ENCODE measurements at regions not wholly inside any gene's neighbourhood (a gene's known extent, or its start where the extent isn't known, plus 50 kb on each side); places are given as distances from the start of the nearest gene placed in this dataset.

DNA sequence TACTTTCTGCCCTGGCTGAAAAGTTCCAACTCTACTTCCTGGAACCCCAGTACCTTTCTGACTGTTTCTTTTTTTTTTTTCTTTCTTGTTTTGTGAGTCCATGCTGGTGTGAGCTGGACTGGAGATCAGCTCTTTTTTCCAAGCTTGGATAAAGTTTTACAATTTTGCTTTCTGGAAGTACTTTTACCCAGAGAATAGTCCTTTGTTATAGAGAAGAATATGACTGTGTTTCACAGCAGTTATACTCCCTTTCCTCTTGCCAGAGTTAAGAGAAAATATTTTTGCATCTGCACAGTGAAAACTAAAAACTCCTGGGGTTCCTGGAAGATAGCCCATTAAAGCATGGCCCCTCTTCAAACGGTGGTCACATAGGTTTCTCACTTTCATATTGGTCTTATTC lies 1100.6 kb downstream of the OTOL1 start:
- POLR2A ChIA-PET: no interaction called here
- no peaks in the 10 kb centered on the region for H4K20me1 ChIP-seq (ENCODE audit: control insufficient read depth, insufficient read depth)
- BruUV-seq (replicated peaks): no TSS peak

More for the DNA sequence above, 1100.6 kb downstream of the OTOL1 start:
- FAIRE-seq: no peak
- in situ Hi-C loops (cut with MboI): no loop called here
- Histone ChIP-seq H3K27ac (ENCODE audit: control insufficient read depth, insufficient read depth) (no peak overlapping the region), H3K79me2 (ENCODE audit: control insufficient read depth, insufficient read depth, low read length) (no peaks in the 10 kb centered on the region), H3K9me3 (replicated peaks; ENCODE audit: control insufficient read depth, insufficient read depth, low read length) (no peaks in the 10 kb centered on the region), H3K4me2 (ENCODE audit: control insufficient read depth, insufficient read depth) (no peak overlapping the region), H3K4me1 (ENCODE audit: control insufficient read depth, insufficient read depth, low read length) (no peaks in the 10 kb centered on the region), H2AFZ (ENCODE audit: control insufficient read depth, low read depth, low read length) (no peak overlapping the region), H3K4me3 (no peak overlapping the region), H3K27me3 (replicated peaks in 1 of 2; ENCODE audit: control insufficient read depth in 2 of 2, insufficient read depth in 2 of 2, low read length in 1 of 2) (no peaks in the 10 kb centered on the region), H3K9ac (ENCODE audit: control insufficient read depth, insufficient read depth, low read length) (no peak overlapping the region), H3K36me3 (ENCODE audit: control insufficient read depth in 2 of 2, insufficient read depth in 2 of 2, low read length in 1 of 2) (no peaks in the 10 kb centered on the region)
- DNase-seq (ENCODE audit: low read depth, low spot score): no peak
- intact Hi-C loops (cut with micrococcal nuclease; ENCODE audit: unreplicated experiment): no loop called here
- ChIA-PET CTCF (no interaction called here), SMC1A (ENCODE audit: uncharacterized antibody, unreplicated experiment) (no interaction called here), RAD21 (ENCODE audit: unreplicated experiment) (no interaction called here)
- TF ChIP-seq BMI1 (IDR thresholded peaks at IDR 0.05; ENCODE audit: borderline replicate concordance) (no peak), CEBPB (IDR thresholded peaks at IDR 0.05; ENCODE audit: borderline replicate concordance in 1 of 2, low read depth in 2 of 2, low read length in 2 of 2) (no peak), PML (IDR thresholded peaks at IDR 0.05; ENCODE audit: low read length) (no peak), RCOR1 (conservative IDR thresholded peaks at IDR 0.05; ENCODE audit: low read depth, low read length) (no peak), CBX3 (IDR thresholded peaks at IDR 0.05; ENCODE audit: borderline replicate concordance, low read depth) (no peak), HCFC1 (IDR thresholded peaks at IDR 0.05; ENCODE audit: low read length) (no peak), NFXL1 (IDR thresholded peaks at IDR 0.05; ENCODE audit: borderline replicate concordance) (no peak), MXI1 (IDR thresholded peaks at IDR 0.05; ENCODE audit: low read depth, low read length) (no peak)
- TF ChIP-seq, protein P1, sequence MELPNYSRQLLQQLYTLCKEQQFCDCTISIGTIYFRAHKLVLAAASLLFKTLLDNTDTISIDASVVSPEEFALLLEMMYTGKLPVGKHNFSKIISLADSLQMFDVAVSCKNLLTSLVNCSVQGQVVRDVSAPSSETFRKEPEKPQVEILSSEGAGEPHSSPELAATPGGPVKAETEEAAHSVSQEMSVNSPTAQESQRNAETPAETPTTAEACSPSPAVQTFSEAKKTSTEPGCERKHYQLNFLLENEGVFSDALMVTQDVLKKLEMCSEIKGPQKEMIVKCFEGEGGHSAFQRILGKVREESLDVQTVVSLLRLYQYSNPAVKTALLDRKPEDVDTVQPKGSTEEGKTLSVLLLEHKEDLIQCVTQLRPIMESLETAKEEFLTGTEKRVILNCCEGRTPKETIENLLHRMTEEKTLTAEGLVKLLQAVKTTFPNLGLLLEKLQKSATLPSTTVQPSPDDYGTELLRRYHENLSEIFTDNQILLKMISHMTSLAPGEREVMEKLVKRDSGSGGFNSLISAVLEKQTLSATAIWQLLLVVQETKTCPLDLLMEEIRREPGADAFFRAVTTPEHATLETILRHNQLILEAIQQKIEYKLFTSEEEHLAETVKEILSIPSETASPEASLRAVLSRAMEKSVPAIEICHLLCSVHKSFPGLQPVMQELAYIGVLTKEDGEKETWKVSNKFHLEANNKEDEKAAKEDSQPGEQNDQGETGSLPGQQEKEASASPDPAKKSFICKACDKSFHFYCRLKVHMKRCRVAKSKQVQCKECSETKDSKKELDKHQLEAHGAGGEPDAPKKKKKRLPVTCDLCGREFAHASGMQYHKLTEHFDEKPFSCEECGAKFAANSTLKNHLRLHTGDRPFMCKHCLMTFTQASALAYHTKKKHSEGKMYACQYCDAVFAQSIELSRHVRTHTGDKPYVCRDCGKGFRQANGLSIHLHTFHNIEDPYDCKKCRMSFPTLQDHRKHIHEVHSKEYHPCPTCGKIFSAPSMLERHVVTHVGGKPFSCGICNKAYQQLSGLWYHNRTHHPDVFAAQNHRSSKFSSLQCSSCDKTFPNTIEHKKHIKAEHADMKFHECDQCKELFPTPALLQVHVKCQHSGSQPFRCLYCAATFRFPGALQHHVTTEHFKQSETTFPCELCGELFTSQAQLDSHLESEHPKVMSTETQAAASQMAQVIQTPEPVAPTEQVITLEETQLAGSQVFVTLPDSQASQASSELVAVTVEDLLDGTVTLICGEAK (IDR thresholded peaks at IDR 0.05; ENCODE audit: borderline replicate concordance): no peak
- TF ChIP-seq, protein P2, sequence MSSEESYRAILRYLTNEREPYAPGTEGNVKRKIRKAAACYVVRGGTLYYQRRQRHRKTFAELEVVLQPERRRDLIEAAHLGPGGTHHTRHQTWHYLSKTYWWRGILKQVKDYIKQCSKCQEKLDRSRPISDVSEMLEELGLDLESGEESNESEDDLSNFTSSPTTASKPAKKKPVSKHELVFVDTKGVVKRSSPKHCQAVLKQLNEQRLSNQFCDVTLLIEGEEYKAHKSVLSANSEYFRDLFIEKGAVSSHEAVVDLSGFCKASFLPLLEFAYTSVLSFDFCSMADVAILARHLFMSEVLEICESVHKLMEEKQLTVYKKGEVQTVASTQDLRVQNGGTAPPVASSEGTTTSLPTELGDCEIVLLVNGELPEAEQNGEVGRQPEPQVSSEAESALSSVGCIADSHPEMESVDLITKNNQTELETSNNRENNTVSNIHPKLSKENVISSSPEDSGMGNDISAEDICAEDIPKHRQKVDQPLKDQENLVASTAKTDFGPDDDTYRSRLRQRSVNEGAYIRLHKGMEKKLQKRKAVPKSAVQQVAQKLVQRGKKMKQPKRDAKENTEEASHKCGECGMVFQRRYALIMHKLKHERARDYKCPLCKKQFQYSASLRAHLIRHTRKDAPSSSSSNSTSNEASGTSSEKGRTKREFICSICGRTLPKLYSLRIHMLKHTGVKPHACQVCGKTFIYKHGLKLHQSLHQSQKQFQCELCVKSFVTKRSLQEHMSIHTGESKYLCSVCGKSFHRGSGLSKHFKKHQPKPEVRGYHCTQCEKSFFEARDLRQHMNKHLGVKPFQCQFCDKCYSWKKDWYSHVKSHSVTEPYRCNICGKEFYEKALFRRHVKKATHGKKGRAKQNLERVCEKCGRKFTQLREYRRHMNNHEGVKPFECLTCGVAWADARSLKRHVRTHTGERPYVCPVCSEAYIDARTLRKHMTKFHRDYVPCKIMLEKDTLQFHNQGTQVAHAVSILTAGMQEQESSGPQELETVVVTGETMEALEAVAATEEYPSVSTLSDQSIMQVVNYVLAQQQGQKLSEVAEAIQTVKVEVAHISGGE (CRISPR knock-in tag; IDR thresholded peaks at IDR 0.05): no peak
- TF ChIP-seq, protein P3, sequence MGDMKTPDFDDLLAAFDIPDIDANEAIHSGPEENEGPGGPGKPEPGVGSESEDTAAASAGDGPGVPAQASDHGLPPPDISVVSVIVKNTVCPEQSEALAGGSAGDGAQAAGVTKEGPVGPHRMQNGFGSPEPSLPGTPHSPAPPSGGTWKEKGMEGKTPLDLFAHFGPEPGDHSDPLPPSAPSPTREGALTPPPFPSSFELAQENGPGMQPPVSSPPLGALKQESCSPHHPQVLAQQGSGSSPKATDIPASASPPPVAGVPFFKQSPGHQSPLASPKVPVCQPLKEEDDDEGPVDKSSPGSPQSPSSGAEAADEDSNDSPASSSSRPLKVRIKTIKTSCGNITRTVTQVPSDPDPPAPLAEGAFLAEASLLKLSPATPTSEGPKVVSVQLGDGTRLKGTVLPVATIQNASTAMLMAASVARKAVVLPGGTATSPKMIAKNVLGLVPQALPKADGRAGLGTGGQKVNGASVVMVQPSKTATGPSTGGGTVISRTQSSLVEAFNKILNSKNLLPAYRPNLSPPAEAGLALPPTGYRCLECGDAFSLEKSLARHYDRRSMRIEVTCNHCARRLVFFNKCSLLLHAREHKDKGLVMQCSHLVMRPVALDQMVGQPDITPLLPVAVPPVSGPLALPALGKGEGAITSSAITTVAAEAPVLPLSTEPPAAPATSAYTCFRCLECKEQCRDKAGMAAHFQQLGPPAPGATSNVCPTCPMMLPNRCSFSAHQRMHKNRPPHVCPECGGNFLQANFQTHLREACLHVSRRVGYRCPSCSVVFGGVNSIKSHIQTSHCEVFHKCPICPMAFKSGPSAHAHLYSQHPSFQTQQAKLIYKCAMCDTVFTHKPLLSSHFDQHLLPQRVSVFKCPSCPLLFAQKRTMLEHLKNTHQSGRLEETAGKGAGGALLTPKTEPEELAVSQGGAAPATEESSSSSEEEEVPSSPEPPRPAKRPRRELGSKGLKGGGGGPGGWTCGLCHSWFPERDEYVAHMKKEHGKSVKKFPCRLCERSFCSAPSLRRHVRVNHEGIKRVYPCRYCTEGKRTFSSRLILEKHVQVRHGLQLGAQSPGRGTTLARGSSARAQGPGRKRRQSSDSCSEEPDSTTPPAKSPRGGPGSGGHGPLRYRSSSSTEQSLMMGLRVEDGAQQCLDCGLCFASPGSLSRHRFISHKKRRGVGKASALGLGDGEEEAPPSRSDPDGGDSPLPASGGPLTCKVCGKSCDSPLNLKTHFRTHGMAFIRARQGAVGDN (IDR thresholded peaks at IDR 0.05): no peak
- no peak for ATAC-seq
- WGBS (ENCODE audit: insufficient coverage, insufficient replicate concordance, low lambda C conversion rate, missing lambda C conversion rate): 0% methylated on average over 1 of the region's 1 CpG
